HFF-Myc (cell line): ENCODE measurements at regions not wholly inside any gene's neighbourhood (a gene's known extent, or its start where the extent isn't known, plus 50 kb on each side); places are given as distances from the start of the nearest gene placed in this dataset.

Source experiments
- DNase-seq: peaks from one replicate; pipeline ENCODE4 v3.0.0-alpha.2; 2011; ENCODE audit warnings: low read depth; ENCODE audit errors: extremely low read depth
- H3K4me3 ChIP-seq: replicated peaks from 2 replicates; pipeline ENCODE4 v1.5.1; 2011; ENCODE audit warnings: low read depth, mild to moderate bottlenecking, control low read depth, low read length
- TF ChIP-seq, protein P1 (sequence below): IDR thresholded peaks from 2 replicates; pipeline ENCODE4 v1.5.1; 2012; ENCODE audit warnings: mild to moderate bottlenecking, low read depth, low read length, control low read depth; ENCODE audit errors: missing control alignments

GRCh38 chr22:27269751-27270543 lies 531.6 kb downstream of the MN1 start:
- TF ChIP-seq, protein P1, sequence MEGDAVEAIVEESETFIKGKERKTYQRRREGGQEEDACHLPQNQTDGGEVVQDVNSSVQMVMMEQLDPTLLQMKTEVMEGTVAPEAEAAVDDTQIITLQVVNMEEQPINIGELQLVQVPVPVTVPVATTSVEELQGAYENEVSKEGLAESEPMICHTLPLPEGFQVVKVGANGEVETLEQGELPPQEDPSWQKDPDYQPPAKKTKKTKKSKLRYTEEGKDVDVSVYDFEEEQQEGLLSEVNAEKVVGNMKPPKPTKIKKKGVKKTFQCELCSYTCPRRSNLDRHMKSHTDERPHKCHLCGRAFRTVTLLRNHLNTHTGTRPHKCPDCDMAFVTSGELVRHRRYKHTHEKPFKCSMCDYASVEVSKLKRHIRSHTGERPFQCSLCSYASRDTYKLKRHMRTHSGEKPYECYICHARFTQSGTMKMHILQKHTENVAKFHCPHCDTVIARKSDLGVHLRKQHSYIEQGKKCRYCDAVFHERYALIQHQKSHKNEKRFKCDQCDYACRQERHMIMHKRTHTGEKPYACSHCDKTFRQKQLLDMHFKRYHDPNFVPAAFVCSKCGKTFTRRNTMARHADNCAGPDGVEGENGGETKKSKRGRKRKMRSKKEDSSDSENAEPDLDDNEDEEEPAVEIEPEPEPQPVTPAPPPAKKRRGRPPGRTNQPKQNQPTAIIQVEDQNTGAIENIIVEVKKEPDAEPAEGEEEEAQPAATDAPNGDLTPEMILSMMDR, result no peak
- DNase-seq, result no peak
- H3K4me3 ChIP-seq, result no peak overlapping the region

GRCh38 chr22:27270818-27271510 lies 530.6 kb downstream of the MN1 start:
- H3K4me3 ChIP-seq, result no peak overlapping the region
- no peak for DNase-seq
- TF ChIP-seq, protein P1, result no peak

- TF ChIP-seq, protein P1, result no peak
- DNase-seq, result no peak
- no peak overlapping the region for H3K4me3 ChIP-seq
Measured at GRCh38 chr22:27273436-27273835, 528.1 kb downstream of the MN1 start.

GRCh38 chr22:27273853-27274252 lies 527.7 kb downstream of the MN1 start:
- no peak for DNase-seq
- no peak overlapping the region for H3K4me3 ChIP-seq
- TF ChIP-seq, protein P1, result no peak

DNA sequence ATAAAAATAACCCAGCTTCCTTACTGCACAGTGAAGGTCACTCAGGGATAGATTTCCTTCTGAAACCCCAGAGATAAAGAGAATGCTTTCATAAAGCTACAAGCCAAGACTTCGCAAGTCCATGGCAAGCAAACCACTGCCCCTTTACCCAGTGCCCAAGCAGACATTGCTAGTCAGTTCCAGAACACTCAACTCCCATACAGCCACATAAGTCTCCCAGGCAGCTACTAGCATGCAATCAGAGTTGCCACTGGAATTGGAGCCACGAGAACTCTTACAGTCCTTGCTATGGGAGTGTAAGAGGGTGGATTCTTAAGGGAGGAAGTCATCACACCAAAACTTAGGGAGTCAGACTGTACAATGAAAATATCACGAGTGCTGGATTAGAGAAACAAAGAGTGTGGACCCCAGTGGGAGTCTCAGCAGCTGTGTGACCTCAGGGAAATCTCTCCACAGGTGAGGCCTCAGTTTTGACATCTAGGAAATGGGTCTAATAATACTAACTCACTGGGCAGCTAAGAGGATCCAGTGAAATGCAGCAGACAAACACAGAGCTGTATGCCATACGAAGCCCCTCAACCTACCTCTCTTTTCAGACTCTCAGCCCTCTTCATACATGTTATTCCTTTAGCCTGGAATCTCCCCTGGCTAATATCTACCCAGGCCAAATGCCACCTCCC lies 526.6 kb downstream of the MN1 start:
- TF ChIP-seq, protein P1, result no peak
- H3K4me3 ChIP-seq, result no peak overlapping the region
- DNase-seq, result no peak

- no peak for DNase-seq
- H3K4me3 ChIP-seq, result no peak overlapping the region
- TF ChIP-seq, protein P1, result no peak
Measured at GRCh38 chr22:27278946-27279345, 522.6 kb downstream of the MN1 start.
